ENCODE measurements at regions not wholly inside any gene's neighbourhood (a gene's known extent, or its start where the extent isn't known, plus 50 kb on each side); places are given as distances from the start of the nearest gene placed in this dataset.
"Not testable (repeated sequence)": the region's sequence is repeated elsewhere in the genome, so short reads cannot be mapped to it uniquely, and the experiment has no call there.

DNA sequence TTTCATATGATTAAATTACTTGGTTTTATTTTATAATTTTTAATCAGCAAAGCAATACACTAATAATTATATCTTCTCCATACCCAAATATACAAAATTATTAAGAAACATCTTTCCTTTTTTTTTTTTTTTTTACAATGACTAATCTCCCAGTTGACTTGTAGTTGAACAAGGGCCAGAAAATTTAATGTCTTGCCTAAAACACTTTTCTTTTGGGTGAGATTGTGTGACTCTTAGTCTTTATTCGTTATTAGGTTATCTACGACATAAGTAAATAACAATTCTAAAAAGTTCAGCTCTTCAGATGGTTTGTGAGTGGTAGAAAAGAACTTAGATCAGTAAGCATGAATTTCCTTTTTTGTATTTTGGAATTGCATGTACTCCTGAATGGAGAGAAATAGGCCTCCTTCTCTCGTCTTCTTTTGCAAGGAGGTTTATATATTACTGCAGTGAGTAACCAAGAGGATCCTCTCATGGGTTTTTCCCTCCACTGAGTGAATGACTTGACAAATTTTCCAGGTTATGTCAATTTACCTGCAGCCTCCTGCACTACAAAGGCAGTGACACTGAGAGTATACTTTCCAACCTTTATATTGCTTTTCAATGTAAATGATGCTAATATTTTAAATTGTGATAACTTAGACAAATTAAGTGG, 364.5 kb upstream of the CITED2 start:
- DNase-seq (ENCODE audit: low read depth, low spot score): no peak

DNA sequence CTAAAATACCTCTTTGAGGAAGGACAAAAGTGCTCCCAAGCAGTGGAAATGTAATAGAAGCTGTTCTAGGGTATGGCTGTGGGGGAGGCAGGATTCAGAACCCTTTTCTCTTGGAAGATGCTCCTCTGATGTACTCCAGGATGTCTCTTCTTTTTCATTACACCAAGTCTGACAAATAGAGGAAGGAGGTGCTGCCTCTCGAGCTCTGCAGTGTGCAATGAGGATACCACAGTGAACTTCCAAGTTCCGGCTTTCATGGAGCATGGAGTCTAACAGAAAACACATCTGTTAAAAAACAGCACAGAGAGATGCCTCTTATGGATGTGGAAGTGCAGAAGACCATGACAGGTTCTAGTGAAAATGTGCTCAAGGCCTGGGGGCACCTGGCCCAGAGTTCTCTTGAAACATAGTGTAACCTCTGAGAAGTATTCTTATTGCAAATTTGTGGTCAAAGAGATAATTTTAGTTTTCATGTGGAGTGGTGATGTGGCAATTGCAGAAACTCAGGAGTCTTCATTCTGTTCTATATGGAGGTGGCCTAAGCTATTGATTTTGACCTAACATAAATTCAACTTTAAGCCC, 362.0 kb upstream of the CITED2 start:
- peak; percentile 43 for DNase-seq (ENCODE audit: low read depth, low spot score)

DNA sequence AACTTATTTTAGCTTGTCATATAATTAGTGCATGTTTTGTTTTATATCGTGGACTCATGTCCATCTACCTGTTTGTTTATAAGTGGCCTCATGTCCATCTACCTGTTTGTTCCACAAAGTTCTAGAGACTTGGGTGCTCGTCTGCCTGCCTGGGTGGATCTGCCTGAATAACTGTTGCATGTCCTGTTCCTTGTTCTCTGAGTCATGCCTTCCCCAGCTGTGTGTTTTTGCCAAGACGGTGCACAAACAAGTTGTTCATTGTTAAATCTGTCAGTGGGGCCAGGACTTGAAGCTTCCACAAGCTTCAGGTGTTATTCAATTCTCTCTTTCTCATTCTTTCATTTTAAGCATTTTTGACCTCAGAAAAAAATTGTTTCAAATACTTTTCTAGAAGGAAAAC, 358.0 kb upstream of the CITED2 start:
- DNase-seq (ENCODE audit: low read depth, low spot score): no peak

DNA sequence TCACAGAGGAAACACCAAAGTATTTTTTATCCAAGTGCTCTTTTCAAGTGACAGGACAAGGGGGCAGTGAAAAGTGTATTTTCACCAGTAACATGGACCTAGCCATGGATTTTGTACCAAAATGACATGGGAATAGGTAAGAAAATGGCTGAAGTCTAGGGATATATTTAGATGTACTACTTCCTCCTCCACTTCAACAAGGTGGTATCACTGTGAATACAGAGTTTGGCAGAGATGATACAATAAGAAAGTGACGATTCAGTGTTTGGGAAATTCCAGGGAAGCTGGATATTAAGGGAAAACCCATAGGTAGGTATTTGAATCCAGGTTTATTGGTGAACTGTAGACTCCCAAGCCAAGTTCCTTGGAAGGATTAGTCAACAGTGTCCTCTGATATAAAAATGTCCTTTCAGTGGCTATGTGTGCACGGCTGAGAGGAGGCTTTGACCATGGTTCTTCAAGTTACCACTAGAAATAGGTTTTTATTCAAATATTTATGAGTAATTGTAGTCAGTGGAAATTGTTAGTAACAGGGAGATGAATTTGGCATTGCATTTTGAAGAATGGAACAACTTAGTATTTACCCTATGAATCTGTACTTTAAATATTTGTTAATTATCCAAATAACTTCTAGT, 356.0 kb upstream of the CITED2 start:
- no peak for DNase-seq (ENCODE audit: low read depth, low spot score)

DNA sequence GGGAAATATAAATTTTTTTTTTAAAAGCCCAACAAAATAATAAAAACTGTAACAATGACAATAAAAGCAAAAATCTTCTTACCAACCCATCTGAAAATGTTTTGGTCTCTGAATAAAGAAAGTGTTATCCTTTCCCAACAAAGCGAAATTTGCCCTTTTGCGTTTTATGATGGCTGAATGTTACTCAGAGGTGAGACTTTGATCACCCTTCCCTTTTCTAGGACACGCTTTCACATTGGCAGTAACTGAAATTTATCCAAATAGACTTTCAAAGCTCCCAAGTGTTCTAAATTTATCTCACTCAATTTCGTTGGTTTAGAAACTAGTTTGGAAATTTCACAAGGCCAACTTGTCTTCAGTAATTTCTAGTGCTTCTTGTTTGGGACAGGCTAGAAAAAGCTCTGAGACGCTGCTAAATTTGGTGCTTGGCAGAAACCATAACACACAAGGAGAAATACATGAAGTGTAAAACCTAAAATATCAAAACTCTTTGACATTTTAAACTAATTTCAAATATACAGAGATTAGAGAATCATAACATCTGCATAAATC, 354.5 kb upstream of the CITED2 start:
- DNase-seq (ENCODE audit: low read depth, low spot score): no peak

DNA sequence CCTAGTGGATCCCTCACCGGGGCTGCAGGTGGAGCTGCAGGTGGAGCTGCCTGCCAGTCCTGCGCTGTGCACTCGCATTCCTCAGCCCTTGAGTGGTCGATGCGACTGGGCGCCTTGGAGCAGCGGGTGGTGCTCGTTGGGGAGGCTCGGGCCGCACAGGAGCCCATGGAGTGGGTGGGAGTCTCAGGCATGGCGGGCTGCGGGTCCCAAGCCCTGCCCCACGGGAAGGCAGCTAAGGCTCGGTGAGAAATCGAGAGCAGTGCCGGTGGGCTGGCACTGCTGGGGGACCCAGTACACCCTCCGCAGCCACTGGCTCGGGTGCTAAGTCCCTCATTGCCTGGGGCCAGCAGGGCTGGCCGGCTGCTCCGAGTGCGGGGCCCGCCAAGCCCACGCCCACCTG, 351.8 kb upstream of the CITED2 start:
- not testable (repeated sequence) for DNase-seq (ENCODE audit: low read depth, low spot score)

DNA sequence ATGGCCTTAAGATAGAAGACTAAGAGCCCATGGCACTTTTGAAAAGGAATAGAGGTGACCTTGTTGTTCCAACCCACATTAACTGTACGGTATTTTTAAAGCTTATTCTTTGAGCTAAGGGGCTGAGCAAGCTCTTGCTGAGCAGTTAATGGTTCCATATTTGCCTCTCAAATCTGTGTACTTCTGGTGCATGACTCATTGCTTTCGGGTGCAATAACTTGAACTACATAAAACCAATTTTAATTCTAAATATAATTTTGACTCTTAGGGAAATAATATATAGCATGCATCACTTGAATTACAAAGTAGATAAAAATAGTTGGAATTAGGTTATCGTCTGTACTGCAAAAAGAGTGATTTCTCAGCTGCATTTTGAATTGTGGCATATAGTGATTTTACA, 348.1 kb upstream of the CITED2 start:
- no peak for DNase-seq (ENCODE audit: low read depth, low spot score)

DNA sequence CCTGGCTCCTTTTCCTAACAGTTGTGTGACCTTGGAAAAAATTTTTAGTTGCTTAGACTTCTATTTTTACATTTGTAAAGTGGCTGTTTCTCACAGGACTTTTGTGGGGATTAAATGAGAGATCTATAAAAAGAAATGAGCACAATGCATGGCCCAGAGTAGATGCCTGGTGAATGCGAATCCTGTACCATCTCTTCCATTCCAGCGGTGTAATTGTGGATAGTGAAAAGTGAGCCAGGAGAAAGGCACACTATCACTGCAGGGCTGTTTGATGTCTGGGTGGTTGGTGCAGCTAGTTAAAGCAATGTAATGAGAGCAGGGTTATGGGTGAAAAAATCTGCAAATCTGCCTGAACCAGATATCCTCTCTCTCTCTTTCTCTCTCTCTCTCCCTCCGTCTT, 347.5 kb upstream of the CITED2 start:
- no peak for DNase-seq (ENCODE audit: low read depth, low spot score)

DNA sequence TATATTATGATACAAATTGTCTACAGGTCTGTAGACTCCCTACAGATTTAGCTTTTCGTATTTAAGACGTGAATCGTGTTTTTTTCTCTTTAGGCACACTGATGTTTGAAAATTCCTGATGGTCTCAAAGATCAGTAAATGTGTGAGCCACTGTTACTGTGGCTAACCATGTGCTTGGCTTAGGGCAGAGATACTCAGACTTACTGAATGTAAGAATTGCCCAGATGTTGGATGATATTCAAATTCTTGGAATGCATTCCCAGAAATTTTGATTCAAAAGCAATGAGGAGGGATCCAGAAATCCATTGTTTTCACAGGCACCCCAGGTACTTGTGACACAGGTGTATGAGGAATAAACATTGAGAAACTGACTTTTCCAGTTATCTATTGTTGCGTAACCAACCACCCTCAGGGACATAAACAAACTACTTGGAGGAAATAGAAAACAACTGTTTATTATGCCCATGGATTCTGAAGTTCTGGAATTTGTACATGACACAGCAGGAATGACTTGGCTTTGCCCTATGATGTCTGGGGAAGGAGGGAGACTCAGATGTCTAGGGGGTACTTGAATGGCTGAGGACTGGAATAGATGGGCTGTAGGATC, 339.6 kb upstream of the CITED2 start:
- DNase-seq (ENCODE audit: low read depth, low spot score): no peak

DNA sequence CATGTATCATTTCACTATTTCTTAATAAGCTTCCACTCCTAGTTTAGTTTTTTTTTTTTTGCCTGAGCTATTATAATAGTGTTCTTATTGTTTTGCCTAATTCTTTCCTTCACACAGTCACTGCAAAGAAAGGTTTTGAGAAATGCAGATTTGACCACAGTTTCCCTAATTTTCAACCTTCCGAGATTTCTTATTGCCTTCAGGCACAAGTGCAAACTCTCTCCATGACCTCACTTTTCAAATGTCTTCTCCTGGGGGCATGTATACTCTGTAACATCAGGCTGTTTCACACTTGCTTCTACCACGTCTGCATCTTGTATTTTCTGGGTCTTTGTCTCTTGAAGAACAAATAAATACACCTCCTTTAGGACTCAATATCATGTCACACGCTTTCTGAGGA, 339.0 kb upstream of the CITED2 start:
- DNase-seq (ENCODE audit: low read depth, low spot score): peak; percentile 8

DNA sequence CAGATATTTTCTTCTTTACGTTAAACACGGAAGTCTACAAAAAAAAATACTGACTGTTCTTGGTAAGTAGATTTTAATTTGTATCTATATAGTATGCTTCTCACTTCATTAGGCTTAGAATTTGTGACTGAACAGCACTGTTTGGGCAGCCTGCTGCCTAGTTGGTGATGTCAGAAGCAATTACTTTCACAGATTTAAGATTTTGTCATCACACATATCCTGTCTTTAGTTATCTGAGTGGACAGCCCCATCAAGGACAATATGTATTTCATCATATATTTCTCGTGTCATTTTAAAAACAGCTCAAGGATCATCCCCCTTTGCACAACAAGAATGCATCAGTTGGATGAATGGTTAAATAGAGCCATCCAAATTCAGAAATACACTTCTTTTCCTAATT, 338.4 kb upstream of the CITED2 start:
- DNase-seq (ENCODE audit: low read depth, low spot score): no peak

DNA sequence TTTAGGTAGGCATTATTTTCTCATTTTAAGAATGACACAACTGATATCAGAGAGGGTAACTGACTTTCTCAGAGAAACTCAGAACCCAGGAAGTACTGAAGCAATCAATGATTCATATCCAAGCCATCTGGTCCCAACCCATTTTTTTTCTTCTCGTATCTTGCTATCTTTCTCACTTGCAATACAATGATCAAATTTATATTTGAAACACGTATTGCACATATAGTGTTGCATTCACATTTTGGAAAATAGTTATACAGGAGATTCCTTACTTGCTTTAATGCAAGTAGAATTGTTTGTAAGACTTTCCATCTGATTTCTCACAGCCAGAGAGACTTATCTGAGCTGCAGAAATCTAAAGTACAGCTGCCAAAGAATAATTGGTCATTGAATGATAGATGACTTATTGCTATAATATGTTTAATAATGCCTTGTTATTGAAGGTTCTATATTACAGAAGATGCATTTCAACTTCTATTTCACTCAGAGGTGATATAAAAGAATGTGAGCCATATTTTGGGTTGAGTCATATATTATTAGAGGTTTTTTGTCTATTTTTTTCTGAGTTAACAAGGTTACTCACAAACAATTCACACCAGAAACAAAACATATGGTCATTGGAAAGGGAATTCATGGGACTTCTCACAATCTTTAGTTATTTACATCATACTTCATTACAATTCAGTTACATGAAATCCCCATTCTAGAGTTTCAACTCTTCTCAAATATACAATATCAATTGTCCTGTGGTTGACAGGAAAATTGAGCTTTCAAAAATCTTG, 337.5 kb upstream of the CITED2 start:
- DNase-seq (ENCODE audit: low read depth, low spot score): no peak

DNA sequence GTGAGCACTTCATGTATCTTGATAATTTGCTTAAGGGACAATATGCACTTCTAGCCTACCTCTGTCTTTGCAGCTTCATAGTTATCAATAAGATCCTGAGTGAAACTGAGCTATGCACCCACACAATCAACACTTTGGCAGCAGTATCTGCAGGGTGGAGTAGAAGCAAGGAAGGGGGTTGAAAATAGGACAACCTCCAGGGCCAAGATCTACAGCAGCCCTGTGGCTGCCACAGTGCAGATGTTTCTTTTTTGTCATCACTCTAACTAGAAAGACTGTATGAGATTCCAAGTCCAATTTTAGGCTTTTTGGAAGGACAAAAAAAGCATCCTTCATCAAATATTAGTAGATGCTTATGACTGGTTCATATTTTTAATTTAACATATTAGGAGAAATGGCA, 336.1 kb upstream of the CITED2 start:
- DNase-seq (ENCODE audit: low read depth, low spot score): no peak

DNA sequence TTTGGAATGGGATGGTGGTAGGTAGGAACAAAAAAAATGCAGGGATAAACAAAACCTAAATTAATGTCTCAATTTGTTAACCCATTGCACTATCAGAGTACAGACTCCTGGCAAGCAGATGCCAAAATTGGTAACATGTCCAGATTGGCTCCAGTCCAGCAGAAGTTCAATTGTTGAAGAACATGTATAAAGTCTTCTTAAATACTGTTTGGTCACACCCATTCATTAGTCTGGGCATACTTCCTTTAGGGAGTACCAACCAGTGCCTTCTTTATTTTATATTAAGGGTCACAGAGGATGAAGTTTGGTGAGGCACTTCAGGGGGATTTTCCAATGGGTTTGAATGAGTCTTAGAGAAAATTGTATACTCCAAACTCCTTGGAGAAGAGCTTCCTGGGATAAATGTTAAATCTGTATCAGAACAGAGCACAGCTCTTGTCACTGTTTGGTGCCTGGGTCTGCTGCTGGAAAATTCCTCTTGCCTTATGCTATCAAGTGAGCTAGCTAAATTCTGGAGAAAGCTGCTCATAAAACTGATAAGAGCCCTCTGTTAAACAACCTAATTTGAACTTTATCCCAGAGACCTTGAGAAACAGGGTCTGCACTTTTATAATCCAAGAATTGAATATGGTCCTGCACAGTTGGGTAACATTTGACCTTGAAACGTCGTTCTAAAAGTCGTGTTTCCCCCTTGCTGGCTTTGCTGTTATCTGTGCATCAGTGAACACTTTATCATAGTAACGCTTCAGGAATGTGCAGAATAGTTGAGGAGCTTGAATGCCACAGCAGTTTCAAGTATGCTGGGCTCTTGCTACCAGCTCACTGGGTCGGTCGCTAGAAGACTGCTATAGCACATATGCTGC, 334.1 kb upstream of the CITED2 start:
- DNase-seq (ENCODE audit: low read depth, low spot score): peak; percentile 52

DNA sequence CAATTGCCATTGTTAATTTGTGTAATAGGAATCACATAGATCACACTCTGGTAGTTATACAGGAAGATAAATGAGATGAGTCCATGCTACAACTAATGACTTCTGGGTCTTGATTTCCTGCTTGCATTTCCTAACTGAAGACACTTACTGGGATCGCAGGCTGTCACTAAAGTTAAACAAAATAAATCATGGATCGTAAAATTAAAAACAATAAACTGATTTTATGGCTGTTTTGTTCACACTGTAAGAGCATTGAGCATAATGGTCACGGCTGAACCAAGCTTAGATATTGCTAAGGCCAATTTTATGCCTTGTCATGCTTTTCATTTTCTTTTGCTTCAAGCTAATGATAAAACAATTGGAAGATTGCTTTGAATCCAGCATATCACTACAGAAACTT, 332.5 kb upstream of the CITED2 start:
- no peak for DNase-seq (ENCODE audit: low read depth, low spot score)

DNA sequence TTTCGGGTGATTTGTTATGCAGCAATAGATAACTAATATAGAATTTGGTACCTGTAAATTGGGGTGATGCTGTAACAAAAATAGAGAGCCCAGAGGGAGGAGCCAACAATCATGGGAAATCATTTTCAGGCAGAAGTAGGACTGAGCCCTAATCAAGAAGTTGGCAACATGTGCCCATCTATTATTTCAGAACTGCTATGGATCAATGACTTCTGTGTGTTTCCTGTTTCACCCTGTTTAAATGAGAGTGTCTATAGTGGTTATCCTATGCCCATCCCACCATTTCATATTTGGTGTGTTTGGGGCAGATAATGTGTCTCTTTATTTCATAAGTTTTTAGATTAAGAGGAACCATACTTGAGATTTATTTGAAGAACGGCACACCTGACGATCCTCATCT, 330.8 kb upstream of the CITED2 start:
- DNase-seq (ENCODE audit: low read depth, low spot score): no peak

DNA sequence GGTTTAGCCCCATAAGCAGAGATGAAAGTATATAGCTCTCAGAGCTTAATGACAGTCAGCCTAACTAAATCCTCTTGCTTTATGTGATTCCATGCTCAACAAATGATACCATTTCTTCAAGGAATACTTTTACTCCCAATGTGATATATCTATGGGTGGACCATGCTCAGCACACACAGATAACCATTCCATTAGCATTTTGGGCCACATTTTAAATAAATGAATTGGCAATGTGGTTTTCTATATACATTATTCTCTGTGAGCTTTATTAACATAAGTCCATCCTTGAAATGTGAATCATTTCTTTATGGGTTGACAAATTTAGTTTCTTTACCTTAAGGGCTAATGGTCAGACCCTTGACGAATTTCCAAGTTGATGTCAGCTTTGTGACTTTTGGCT, 329.3 kb upstream of the CITED2 start:
- no peak for DNase-seq (ENCODE audit: low read depth, low spot score)

DNA sequence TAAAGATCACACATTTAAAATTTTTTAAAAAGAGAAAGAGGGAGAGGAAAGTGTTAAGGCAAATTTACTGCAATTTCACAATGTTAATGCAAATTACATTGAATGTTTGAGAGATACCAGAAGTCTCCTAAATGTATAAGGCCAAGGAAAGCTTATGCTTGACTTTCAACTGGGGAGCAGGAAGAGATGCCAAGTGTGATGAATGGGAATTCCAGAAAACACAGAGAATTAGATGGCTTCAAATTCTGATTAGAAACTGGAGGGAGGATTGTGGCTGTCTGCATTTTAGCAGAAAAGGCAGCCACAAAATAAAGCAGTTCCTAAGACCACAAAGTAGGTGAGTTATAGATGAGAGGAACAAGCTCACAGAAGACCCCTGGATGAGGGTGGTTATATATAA, 328.3 kb upstream of the CITED2 start:
- no peak for DNase-seq (ENCODE audit: low read depth, low spot score)

DNA sequence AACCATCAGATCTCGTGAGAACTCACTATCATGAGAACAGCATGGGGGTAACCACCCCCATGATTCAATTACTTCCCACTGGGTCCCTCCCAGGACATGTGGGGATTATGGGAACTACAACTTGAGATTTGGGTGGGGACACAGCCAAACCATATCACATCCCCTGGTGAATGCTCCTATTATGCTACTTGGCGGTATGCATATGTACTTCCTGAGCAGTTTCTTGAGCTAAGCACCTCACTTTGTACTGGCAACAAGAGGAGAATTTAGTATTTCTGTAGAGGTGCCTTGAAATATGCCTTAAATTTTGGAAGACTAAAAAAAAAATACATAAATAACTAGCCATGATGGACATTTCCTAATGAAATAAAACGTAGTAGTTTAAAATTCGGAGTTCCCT, 327.2 kb upstream of the CITED2 start:
- DNase-seq (ENCODE audit: low read depth, low spot score): no peak

DNA sequence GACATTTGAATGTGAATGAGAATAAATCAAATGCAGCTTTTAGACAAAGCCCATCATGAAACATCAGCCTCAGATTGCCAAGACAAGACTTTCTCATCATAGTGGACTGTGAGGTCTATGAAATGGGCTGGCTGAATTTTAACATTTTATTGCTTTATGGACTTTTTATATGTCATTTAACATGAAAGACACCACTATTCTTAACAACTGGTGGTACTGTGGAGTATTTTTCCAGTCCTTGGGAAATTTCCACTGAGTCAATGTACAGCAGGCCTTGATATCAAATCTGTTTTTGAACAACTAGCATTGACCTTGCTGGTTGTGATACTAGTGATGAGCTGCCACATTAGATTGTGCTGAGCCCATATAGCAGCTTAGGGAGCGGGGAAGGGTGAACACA, 326.6 kb upstream of the CITED2 start:
- no peak for DNase-seq (ENCODE audit: low read depth, low spot score)

DNA sequence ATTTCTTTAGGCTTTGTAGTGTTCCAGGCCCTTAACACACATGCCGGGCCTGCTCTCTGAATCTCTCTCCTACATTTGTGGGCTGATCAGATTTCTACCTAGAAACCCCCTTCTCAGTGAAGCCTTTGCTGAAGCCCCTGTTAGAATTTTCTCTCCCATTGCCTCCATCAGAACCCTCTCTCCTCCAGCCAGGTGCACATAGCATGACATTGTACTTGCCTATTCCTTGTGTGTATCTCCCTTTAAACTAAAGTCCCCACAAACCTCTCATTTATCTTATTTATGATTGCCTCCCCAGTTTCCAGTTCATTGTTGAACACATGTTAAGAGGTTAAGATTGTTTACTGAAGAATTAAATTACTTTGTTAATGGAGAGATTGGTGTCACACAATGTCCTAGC, 325.5 kb upstream of the CITED2 start:
- no peak for DNase-seq (ENCODE audit: low read depth, low spot score)

Data from ELF-1 (cell line).